Activated gamma-delta T cell treated with Interleukin-2 at 50 U/mL for 16 hours (primary cell): ENCODE measurements at regions not wholly inside any gene's neighbourhood (a gene's known extent, or its start where the extent isn't known, plus 50 kb on each side); places are given as distances from the start of the nearest gene placed in this dataset.
"Not testable (repeated sequence)": the region's sequence is repeated elsewhere in the genome, so short reads cannot be mapped to it uniquely, and the experiment has no call there.

Experiments
- DNase-seq: peaks from one replicate; pipeline ENCODE4 v3.0.0-alpha.2; 2020

GRCh38 chr9:39463696-39464095 lies 108.2 kb downstream of the SPATA31A1 start:
- DNase-seq, result not testable (repeated sequence)

GRCh38 chr9:39464122-39464777 lies 108.8 kb downstream of the SPATA31A1 start:
- peak; percentile 60 for DNase-seq

GRCh38 chr9:39474499-39474898 lies 119.0 kb downstream of the SPATA31A1 start:
- not testable (repeated sequence) for DNase-seq

- DNase-seq, result not testable (repeated sequence)
Observed at GRCh38 chr9:39483073-39483472, 127.6 kb downstream of the SPATA31A1 start.

- DNase-seq, result not testable (repeated sequence)
Observed at GRCh38 chr9:39483880-39484279, 128.4 kb downstream of the SPATA31A1 start.

- not testable (repeated sequence) for DNase-seq
Observed at GRCh38 chr9:39484292-39484691, 128.8 kb downstream of the SPATA31A1 start.

GRCh38 chr9:39487477-39487876 lies 132.0 kb downstream of the SPATA31A1 start:
- not testable (repeated sequence) for DNase-seq

GRCh38 chr9:39496248-39496647 lies 140.8 kb downstream of the SPATA31A1 start:
- DNase-seq, result not testable (repeated sequence)

- DNase-seq, result not testable (repeated sequence)
Observed at GRCh38 chr9:39503178-39503577, 147.7 kb downstream of the SPATA31A1 start.

- not testable (repeated sequence) for DNase-seq
Observed at GRCh38 chr9:39527387-39528029, 172.0 kb downstream of the SPATA31A1 start.

GRCh38 chr9:39532597-39532996 lies 177.1 kb downstream of the SPATA31A1 start:
- not testable (repeated sequence) for DNase-seq

GRCh38 chr9:39533001-39533762 lies 177.7 kb downstream of the SPATA31A1 start:
- DNase-seq, result not testable (repeated sequence)

GRCh38 chr9:39533763-39534548 lies 178.5 kb downstream of the SPATA31A1 start:
- not testable (repeated sequence) for DNase-seq

- DNase-seq, result not testable (repeated sequence)
Observed at GRCh38 chr9:39534897-39535296, 179.4 kb downstream of the SPATA31A1 start.

- DNase-seq, result not testable (repeated sequence)
Observed at GRCh38 chr9:39542157-39542556, 186.7 kb downstream of the SPATA31A1 start.

- not testable (repeated sequence) for DNase-seq
Observed at GRCh38 chr9:39545079-39545478, 189.6 kb downstream of the SPATA31A1 start.

- not testable (repeated sequence) for DNase-seq
Observed at GRCh38 chr9:39550573-39550972, 195.1 kb downstream of the SPATA31A1 start.

GRCh38 chr9:39551544-39551943 lies 196.1 kb downstream of the SPATA31A1 start:
- not testable (repeated sequence) for DNase-seq

- not testable (repeated sequence) for DNase-seq
Observed at GRCh38 chr9:39552242-39552881, 196.9 kb downstream of the SPATA31A1 start.

- not testable (repeated sequence) for DNase-seq
Observed at GRCh38 chr9:39554352-39554751, 198.9 kb downstream of the SPATA31A1 start.

GRCh38 chr9:39559384-39559783 lies 203.9 kb downstream of the SPATA31A1 start:
- peak; percentile 8 for DNase-seq

- not testable (repeated sequence) for DNase-seq
Observed at GRCh38 chr9:39566782-39567181, 211.3 kb downstream of the SPATA31A1 start.
